H1 (cell line): ENCODE measurements at regions not wholly inside any gene's neighbourhood (a gene's known extent, or its start where the extent isn't known, plus 50 kb on each side); places are given as distances from the start of the nearest gene placed in this dataset.

Source experiments
- CTCF ChIA-PET: fragments of 300-600 bp; sonication (Branson Sonifier 250); formaldehyde crosslinking; loops from one replicate; lab custom pipeline; 2021; ENCODE audit not compliant: partially characterized antibody; lab: Charles Lee
- POLR2A ChIA-PET: fragments of 300-600 bp; sonication (Branson Sonifier 250); formaldehyde crosslinking; loops from one replicate; lab custom pipeline; 2021; ENCODE audit warnings: inconsistent platforms; ENCODE audit not compliant: partially characterized antibody; lab: Charles Lee
- DNase-seq, 2 experiments: peaks; one replicate each; pipeline versions ENCODE4 v3.0.0 to v3.0.0-alpha.2; 2010 to 2022; ENCODE audit warnings: low spot score in 2 of 2, low read depth in 1 of 2, mixed read lengths in 1 of 2
- FAIRE-seq: peaks from 2 replicates; lab custom pipeline; 2011; peaks lifted over from hg19 to GRCh38; lab: Jason Lieb, UNC
- H2AFZ ChIP-seq: 2 replicates; pipeline ENCODE4 v1.8.1; 2012; ENCODE audit warnings: low read length, inconsistent platforms
- H2AK5ac ChIP-seq: 2 replicates; pipeline ENCODE4 v1.6.1; 2013; ENCODE audit warnings: low read depth, low read length
- H2BK120ac ChIP-seq: replicated peaks from 2 replicates; pipeline ENCODE3; 2013; ENCODE audit warnings: low read depth, low read length, inconsistent platforms
- H2BK12ac ChIP-seq: 2 replicates; pipeline ENCODE4 v1.6.1; 2013; ENCODE audit warnings: low read depth, low read length
- H2BK15ac ChIP-seq: 2 replicates; pipeline ENCODE4 v1.6.1; 2013; ENCODE audit warnings: low read length
- H2BK20ac ChIP-seq: 2 replicates; pipeline ENCODE4 v1.6.1; 2013; ENCODE audit warnings: low read length
- H2BK5ac ChIP-seq: 2 replicates; pipeline ENCODE4 v1.6.1; 2013; ENCODE audit warnings: low read depth, low read length
- H3K14ac ChIP-seq: 2 replicates; pipeline ENCODE4 v1.6.1; 2013; ENCODE audit warnings: inconsistent platforms; ENCODE audit not compliant: insufficient read length
- H3K18ac ChIP-seq: 2 replicates; pipeline ENCODE4 v1.6.1; 2013; ENCODE audit warnings: low read length; ENCODE audit errors: extremely low read depth
- H3K23ac ChIP-seq: 2 replicates; pipeline ENCODE4 v1.6.1; 2013; ENCODE audit warnings: inconsistent platforms; ENCODE audit not compliant: insufficient read length
- H3K23me2 ChIP-seq: 2 replicates; pipeline ENCODE4 v1.6.1; 2013; ENCODE audit warnings: low read depth, low read length
- H3K27ac ChIP-seq: 2 replicates; pipeline ENCODE4 v1.6.1; 2011; ENCODE audit warnings: low read depth, low read length, inconsistent platforms
- H3K27me3 ChIP-seq, 4 experiments: replicated peaks in 1 of 4; 1 replicate in 1 of 4; 2 replicates in 3 of 4; pipeline versions ENCODE4 v1.6.1 to v1.8.1; 2011 to 2013; ENCODE audit warnings: low read length in 3 of 4, mild to moderate bottlenecking in 3 of 4, inconsistent platforms in 2 of 4, mixed read lengths in 2 of 4, moderate library complexity in 1 of 4; ENCODE audit not compliant: control insufficient read depth in 3 of 4, insufficient read depth in 3 of 4; ENCODE audit errors: extremely low read depth in 1 of 4
- H3K36me3 ChIP-seq, 4 experiments: 2 replicates each; pipeline versions ENCODE4 v1.6.1 to v1.8.1; 2011 to 2013; ENCODE audit warnings: mild to moderate bottlenecking in 4 of 4, low read length in 3 of 4, moderate library complexity in 2 of 4, control low read depth in 1 of 4, inconsistent platforms in 1 of 4; ENCODE audit not compliant: insufficient read depth in 4 of 4, control insufficient read depth in 2 of 4
- H3K4ac ChIP-seq: replicated peaks from 2 replicates; pipeline ENCODE3; 2013; ENCODE audit warnings: low read length, low read depth, mixed read lengths, inconsistent platforms; ENCODE audit not compliant: insufficient read length
- H3K4me1 ChIP-seq, 4 experiments: replicated peaks in 1 of 4; 1 replicate in 1 of 4; 2 replicates in 3 of 4; pipeline versions ENCODE4 v1.6.1 to v1.8.1; 2011 to 2013; ENCODE audit warnings: low read length in 3 of 4, inconsistent platforms in 2 of 4, mixed read lengths in 1 of 4; ENCODE audit not compliant: insufficient read depth in 4 of 4, control insufficient read depth in 3 of 4
- H3K4me2 ChIP-seq, 2 experiments: 2 replicates each; pipeline versions ENCODE4 v1.6.1 to v1.8.1; 2011 to 2013; ENCODE audit warnings: low read depth in 2 of 2, low read length in 2 of 2, control low read depth in 1 of 2, inconsistent platforms in 1 of 2, mild to moderate bottlenecking in 1 of 2; ENCODE audit not compliant: insufficient read depth in 1 of 2
- H3K4me3 ChIP-seq, 4 experiments: fragments of 200-600, 300-600 bp in 1 of 4; sonication (generic), shearing (Covaris generic), sonication (Bioruptor Twin) in 1 of 4; 2 replicates each; pipeline versions ENCODE4 v1.5.1 to v1.8.1; 2011 to 2016; ENCODE audit warnings: low read length in 4 of 4, low read depth in 3 of 4, control low read depth in 2 of 4, inconsistent platforms in 2 of 4, mild to moderate bottlenecking in 2 of 4, mixed read lengths in 1 of 4, moderate library complexity in 1 of 4; ENCODE audit not compliant: insufficient read depth in 2 of 4; ENCODE audit errors: extremely low read depth in 1 of 4
- H3K56ac ChIP-seq: replicated peaks from 2 replicates; pipeline ENCODE3; 2013; ENCODE audit warnings: low read depth, mild to moderate bottlenecking, mixed read lengths, low read length, inconsistent platforms; ENCODE audit not compliant: insufficient read length
- H3K79me1 ChIP-seq: 2 replicates; pipeline ENCODE4 v1.6.1; 2013; ENCODE audit warnings: low read depth, low read length, control low read depth
- H3K79me2 ChIP-seq, 2 experiments: 2 replicates each; pipeline versions ENCODE4 v1.6.1 to v1.8.1; 2012 to 2013; ENCODE audit warnings: low read length in 2 of 2, mild to moderate bottlenecking in 2 of 2, inconsistent platforms in 1 of 2; ENCODE audit not compliant: insufficient read depth in 2 of 2, control insufficient read depth in 1 of 2
- H3K9ac ChIP-seq, 4 experiments: replicated peaks in 1 of 4; 1 replicate in 1 of 4; 2 replicates in 3 of 4; pipeline versions ENCODE4 v1.6.1 to v1.8.1; 2011 to 2013; ENCODE audit warnings: low read depth in 3 of 4, low read length in 3 of 4, control low read depth in 2 of 4, mild to moderate bottlenecking in 2 of 4, moderate library complexity in 2 of 4, inconsistent platforms in 1 of 4; ENCODE audit errors: extremely low read depth in 1 of 4
- H3K9me3 ChIP-seq, 2 experiments: 2 replicates each; pipeline versions ENCODE4 v1.6.1 to v1.8.1; 2012 to 2013; ENCODE audit warnings: mild to moderate bottlenecking in 2 of 2, moderate library complexity in 2 of 2, control low read depth in 1 of 2, inconsistent platforms in 1 of 2, low read depth in 1 of 2, low read length in 1 of 2, mixed read lengths in 1 of 2; ENCODE audit not compliant: insufficient read depth in 2 of 2
- H4K20me1 ChIP-seq, 2 experiments: replicated peaks in 1 of 2; 2 replicates each; pipeline versions ENCODE3 to v1.8.1; 2011 to 2013; ENCODE audit warnings: inconsistent platforms in 2 of 2, low read length in 2 of 2, mild to moderate bottlenecking in 1 of 2; ENCODE audit not compliant: insufficient read depth in 2 of 2, control insufficient read depth in 1 of 2
- H4K5ac ChIP-seq: 2 replicates; pipeline ENCODE4 v1.6.1; 2013; ENCODE audit warnings: low read length, low read depth, mixed read lengths, inconsistent platforms; ENCODE audit not compliant: insufficient read length
- H4K8ac ChIP-seq: 2 replicates; pipeline ENCODE4 v1.8.0; 2013; ENCODE audit warnings: mild to moderate bottlenecking, moderate library complexity, low read length, inconsistent platforms; ENCODE audit not compliant: insufficient read depth; ENCODE audit errors: extremely low read depth
- H4K91ac ChIP-seq: replicated peaks from 2 replicates; pipeline ENCODE3; 2013; ENCODE audit warnings: low read length, mixed read lengths, inconsistent platforms; ENCODE audit not compliant: insufficient read length
- CTCF ChIP-seq, 3 experiments: IDR thresholded peaks; 1 replicate in 2 of 3; 2 replicates in 1 of 3; pipeline versions ENCODE4 v1.5.1 to v1.6.1; 2011; ENCODE audit warnings: low read length in 3 of 3, mild to moderate bottlenecking in 3 of 3, inconsistent platforms in 2 of 3, low read depth in 1 of 3, moderate library complexity in 1 of 3; ENCODE audit not compliant: insufficient read depth in 1 of 3; ENCODE audit errors: control extremely low read depth in 1 of 3
- HDAC6 ChIP-seq: IDR thresholded peaks from one replicate; pipeline ENCODE4 v1.7.1; 2012; ENCODE audit warnings: low read depth, mild to moderate bottlenecking, inconsistent platforms, low read length, moderate library complexity
- RAD21 ChIP-seq, 2 experiments: IDR thresholded peaks in 1 of 2; conservative IDR thresholded peaks in 1 of 2; 2 replicates each; pipeline ENCODE4 v1.6.1; 2011; ENCODE audit warnings: low read depth in 2 of 2, low read length in 2 of 2, improper control_type of control experiment in 1 of 2, inconsistent platforms in 1 of 2, mild to moderate bottlenecking in 1 of 2, moderate library complexity in 1 of 2
- WGBS, 2 experiments: shearing (Covaris generic) in 1 of 2; methylation state at CpG; one replicate each; pipeline versions ENCODE4 v1.1.6 to v1.1.7; 2013 to 2015; ENCODE audit warnings: low lambda C conversion rate in 2 of 2, mixed read lengths in 2 of 2, inconsistent platforms in 1 of 2, low coverage in 1 of 2, missing lambda C conversion rate in 1 of 2; ENCODE audit not compliant: insufficient replicate concordance in 2 of 2, insufficient coverage in 1 of 2, insufficient read length in 1 of 2; ENCODE audit errors: extremely low coverage in 1 of 2, missing lambda C conversion rate in 1 of 2; 5-methylcytosine and 5-hydroxymethylcytosine counted together

- Histone ChIP-seq H2BK5ac (no peak overlapping the region), H3K9ac (no peak overlapping the region), H2AFZ (peak overlapping the region; percentile 57), H3K56ac (no peak overlapping the region), H2BK12ac (no peak overlapping the region), H3K36me3 (no peaks in the 10 kb centered on the region), H3K9me3 (peaks cover 7 to 8% of the 10 kb centered on the region in 2 experiments; a peak in 1 of 4 replicates), H2BK20ac (no peak overlapping the region), H4K8ac (peak overlapping the region; percentile 12; the same call in 1 of the 2 replicates), H3K18ac (no peak overlapping the region), H3K4me3 (no peak overlapping the region), H3K79me2 (no peaks in the 10 kb centered on the region), H4K5ac (peak overlapping the region; percentile 15), H2BK120ac (no peak overlapping the region), H3K4me1 (peaks cover 0 to 8% (median 2%) of the 10 kb centered on the region in 4 experiments; a peak in 3 of 7 replicates), H4K20me1 (peaks cover 0 to 2% of the 10 kb centered on the region in 2 experiments), H3K79me1 (no peaks in the 10 kb centered on the region), H3K4ac (no peak overlapping the region), H3K14ac (no peak overlapping the region), H3K27me3 (no peaks in the 10 kb centered on the region), H3K4me2 (no peak overlapping the region), H2AK5ac (no peak overlapping the region), H3K23me2 (no peaks in the 10 kb centered on the region)
- CTCF ChIA-PET: interaction anchor here (0.7 to 2.5 kb wide), 9 partner anchors 12 to 258 kb away, joined by 3 to 14 read pairs (median 3); no protein-coding TSS in a partner anchor
- DNase-seq (no peak), FAIRE-seq (no peak)
- WGBS, 2 experiments: 81% methylated on average over 28 of the region's 28 CpGs; no CpG with 5 or more reads in 1 of the 2 experiments
- POLR2A ChIA-PET: interaction anchor here (0.6 kb wide), 1 partner anchor 334 kb away, joined by 3 read pairs; no protein-coding TSS in a partner anchor
- TF ChIP-seq CTCF (IDR thresholded peaks at IDR 0.05; ENCODE audit: control extremely low read depth in 1 of 3, insufficient read depth in 1 of 3, low read depth in 1 of 3, low read length in 3 of 3): peak in 1 of 3 experiments; percentile 17; a peak in 1 of 4 replicates
- TF ChIP-seq HDAC6: no peak
- TF ChIP-seq RAD21 (IDR thresholded peaks at IDR 0.05 in 1 of 2, conservative IDR thresholded peaks at IDR 0.05 in 1 of 2; ENCODE audit: low read depth in 2 of 2, low read length in 2 of 2): peak in 1 of 2 experiments; percentile 35; a peak in 1 of 4 replicates
- TF ChIP-seq, all 59 proteins: peak for 2
- Histone ChIP-seq H3K23ac (no peak overlapping the region), H2BK15ac (no peak overlapping the region), H4K91ac (no peak overlapping the region), H3K27ac (no peak overlapping the region)
These were observed 50.8 kb upstream of the ZCCHC14 start for GRCh38 chr16:87543436-87544191.
